ENCODE measurements at regions not wholly inside any gene's neighbourhood (a gene's known extent, or its start where the extent isn't known, plus 50 kb on each side); places are given as distances from the start of the nearest gene placed in this dataset.

DNA sequence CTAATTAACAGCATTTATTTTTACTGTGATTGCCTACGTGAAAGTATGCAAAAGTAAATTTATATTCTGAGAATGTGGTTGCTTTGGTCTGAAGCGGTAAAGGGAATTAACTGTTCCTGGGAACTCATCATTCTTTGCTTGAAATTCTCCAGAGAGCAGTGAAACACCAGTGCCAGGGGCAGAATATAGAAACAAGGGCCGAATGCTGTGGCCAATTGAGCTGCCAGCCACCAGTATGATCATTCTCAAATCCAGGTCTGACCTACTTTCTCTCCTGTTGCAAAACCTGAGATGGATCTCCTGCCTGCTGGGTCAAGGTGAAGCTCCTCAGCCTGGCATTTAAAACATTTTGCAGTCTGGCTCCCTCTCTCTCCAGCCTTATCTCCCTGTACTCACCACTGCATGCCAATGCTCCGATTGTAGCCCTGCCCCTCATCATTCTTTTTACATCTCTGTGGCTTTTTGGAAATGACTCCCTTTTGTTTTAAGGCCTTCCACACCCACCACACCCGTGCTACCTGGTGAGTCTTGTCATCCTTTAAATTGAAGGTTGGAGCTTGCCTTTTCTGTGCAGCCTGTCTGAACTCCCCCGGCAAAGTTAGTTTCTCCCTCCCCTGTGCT, 94.5 kb upstream of the TMEM178A start:
- 66% methylated on average over 6 of the region's 6 CpGs for WGBS
- no peaks in the 10 kb centered on the region for H3K36me3 ChIP-seq (ENCODE audit: control insufficient read depth in 4 of 4, insufficient read depth in 3 of 4, low read depth in 1 of 4, low read length in 3 of 4)
- H3K27ac ChIP-seq (ENCODE audit: low read depth in 1 of 2, low read length in 2 of 2), result no peak overlapping the region
- no peak overlapping the region for H3K4me3 ChIP-seq (ENCODE audit: low read depth in 1 of 3, low read length in 3 of 3)
- H3K4me1 ChIP-seq (ENCODE audit: control insufficient read depth in 4 of 4, insufficient read depth in 4 of 4, low read length in 3 of 4), result peaks cover 0 to 4% (median 0%) of the 10 kb centered on the region in 4 donors
- no peak overlapping the region for H3K9ac ChIP-seq (ENCODE audit: low read depth in 1 of 2, low read length in 2 of 2)
- H3K9me3 ChIP-seq (ENCODE audit: control insufficient read depth in 4 of 4, low read length in 3 of 4), result no peaks in the 10 kb centered on the region
- no peak for DNase-seq (ENCODE audit: low spot score)
- H3K27me3 ChIP-seq (ENCODE audit: control insufficient read depth in 4 of 4, insufficient read depth in 4 of 4, low read length in 3 of 4), result no peaks in the 10 kb centered on the region
- TF ChIP-seq TAF1 (conservative IDR thresholded peaks at IDR 0.05), result no peak
- TF ChIP-seq HNF4A (conservative IDR thresholded peaks at IDR 0.05), result peak; percentile 12 to 23

DNA sequence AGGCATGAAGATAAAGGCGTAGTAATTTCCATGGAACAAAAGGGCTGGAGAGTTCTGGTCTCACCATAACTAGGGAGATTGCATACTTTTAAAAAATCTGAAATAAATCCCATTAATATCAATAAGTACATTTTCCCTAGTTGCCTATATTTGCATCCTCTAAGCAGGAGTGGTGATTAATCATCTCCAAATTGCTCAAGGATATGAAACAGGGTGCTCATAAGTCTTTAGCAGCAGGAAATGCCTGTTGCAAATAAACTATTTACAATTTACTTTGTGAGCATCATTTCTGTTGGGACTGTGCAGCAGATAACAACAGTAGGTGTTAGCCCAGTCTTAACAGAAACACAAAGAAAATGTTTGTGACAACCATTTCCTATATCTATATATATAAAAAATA, 92.4 kb upstream of the TMEM178A start:
- TF ChIP-seq, protein P1, sequence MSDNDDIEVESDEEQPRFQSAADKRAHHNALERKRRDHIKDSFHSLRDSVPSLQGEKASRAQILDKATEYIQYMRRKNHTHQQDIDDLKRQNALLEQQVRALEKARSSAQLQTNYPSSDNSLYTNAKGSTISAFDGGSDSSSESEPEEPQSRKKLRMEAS (IDR thresholded peaks at IDR 0.05), result no peak
- TF ChIP-seq, protein P2, sequence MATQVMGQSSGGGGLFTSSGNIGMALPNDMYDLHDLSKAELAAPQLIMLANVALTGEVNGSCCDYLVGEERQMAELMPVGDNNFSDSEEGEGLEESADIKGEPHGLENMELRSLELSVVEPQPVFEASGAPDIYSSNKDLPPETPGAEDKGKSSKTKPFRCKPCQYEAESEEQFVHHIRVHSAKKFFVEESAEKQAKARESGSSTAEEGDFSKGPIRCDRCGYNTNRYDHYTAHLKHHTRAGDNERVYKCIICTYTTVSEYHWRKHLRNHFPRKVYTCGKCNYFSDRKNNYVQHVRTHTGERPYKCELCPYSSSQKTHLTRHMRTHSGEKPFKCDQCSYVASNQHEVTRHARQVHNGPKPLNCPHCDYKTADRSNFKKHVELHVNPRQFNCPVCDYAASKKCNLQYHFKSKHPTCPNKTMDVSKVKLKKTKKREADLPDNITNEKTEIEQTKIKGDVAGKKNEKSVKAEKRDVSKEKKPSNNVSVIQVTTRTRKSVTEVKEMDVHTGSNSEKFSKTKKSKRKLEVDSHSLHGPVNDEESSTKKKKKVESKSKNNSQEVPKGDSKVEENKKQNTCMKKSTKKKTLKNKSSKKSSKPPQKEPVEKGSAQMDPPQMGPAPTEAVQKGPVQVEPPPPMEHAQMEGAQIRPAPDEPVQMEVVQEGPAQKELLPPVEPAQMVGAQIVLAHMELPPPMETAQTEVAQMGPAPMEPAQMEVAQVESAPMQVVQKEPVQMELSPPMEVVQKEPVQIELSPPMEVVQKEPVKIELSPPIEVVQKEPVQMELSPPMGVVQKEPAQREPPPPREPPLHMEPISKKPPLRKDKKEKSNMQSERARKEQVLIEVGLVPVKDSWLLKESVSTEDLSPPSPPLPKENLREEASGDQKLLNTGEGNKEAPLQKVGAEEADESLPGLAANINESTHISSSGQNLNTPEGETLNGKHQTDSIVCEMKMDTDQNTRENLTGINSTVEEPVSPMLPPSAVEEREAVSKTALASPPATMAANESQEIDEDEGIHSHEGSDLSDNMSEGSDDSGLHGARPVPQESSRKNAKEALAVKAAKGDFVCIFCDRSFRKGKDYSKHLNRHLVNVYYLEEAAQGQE (IDR thresholded peaks at IDR 0.05), result no peak
- no peak for TF ChIP-seq FOXA2 (IDR thresholded peaks at IDR 0.05)
- no peak for TF ChIP-seq TAF1 (conservative IDR thresholded peaks at IDR 0.05)
- TF ChIP-seq, protein P3, sequence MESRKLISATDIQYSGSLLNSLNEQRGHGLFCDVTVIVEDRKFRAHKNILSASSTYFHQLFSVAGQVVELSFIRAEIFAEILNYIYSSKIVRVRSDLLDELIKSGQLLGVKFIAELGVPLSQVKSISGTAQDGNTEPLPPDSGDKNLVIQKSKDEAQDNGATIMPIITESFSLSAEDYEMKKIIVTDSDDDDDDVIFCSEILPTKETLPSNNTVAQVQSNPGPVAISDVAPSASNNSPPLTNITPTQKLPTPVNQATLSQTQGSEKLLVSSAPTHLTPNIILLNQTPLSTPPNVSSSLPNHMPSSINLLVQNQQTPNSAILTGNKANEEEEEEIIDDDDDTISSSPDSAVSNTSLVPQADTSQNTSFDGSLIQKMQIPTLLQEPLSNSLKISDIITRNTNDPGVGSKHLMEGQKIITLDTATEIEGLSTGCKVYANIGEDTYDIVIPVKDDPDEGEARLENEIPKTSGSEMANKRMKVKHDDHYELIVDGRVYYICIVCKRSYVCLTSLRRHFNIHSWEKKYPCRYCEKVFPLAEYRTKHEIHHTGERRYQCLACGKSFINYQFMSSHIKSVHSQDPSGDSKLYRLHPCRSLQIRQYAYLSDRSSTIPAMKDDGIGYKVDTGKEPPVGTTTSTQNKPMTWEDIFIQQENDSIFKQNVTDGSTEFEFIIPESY (IDR thresholded peaks at IDR 0.05), result no peak
- no peak for TF ChIP-seq RXRA (IDR thresholded peaks at IDR 0.05)
- no peak for TF ChIP-seq HNF4G (IDR thresholded peaks at IDR 0.05)
- no peak for TF ChIP-seq RAD21 (IDR thresholded peaks at IDR 0.05)
- TF ChIP-seq, protein P4, sequence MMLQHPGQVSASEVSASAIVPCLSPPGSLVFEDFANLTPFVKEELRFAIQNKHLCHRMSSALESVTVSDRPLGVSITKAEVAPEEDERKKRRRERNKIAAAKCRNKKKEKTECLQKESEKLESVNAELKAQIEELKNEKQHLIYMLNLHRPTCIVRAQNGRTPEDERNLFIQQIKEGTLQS (IDR thresholded peaks at IDR 0.05), result no peak
- TF ChIP-seq HNF4A (conservative IDR thresholded peaks at IDR 0.05), result no peak
- no peak for TF ChIP-seq NR2F2 (IDR thresholded peaks at IDR 0.05)
- TF ChIP-seq, protein P5, sequence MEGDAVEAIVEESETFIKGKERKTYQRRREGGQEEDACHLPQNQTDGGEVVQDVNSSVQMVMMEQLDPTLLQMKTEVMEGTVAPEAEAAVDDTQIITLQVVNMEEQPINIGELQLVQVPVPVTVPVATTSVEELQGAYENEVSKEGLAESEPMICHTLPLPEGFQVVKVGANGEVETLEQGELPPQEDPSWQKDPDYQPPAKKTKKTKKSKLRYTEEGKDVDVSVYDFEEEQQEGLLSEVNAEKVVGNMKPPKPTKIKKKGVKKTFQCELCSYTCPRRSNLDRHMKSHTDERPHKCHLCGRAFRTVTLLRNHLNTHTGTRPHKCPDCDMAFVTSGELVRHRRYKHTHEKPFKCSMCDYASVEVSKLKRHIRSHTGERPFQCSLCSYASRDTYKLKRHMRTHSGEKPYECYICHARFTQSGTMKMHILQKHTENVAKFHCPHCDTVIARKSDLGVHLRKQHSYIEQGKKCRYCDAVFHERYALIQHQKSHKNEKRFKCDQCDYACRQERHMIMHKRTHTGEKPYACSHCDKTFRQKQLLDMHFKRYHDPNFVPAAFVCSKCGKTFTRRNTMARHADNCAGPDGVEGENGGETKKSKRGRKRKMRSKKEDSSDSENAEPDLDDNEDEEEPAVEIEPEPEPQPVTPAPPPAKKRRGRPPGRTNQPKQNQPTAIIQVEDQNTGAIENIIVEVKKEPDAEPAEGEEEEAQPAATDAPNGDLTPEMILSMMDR (IDR thresholded peaks at IDR 0.05; ENCODE audit: low read depth, low read length, missing input control), result no peak
- no peak for TF ChIP-seq FOXA1 (IDR thresholded peaks at IDR 0.05)
- TF ChIP-seq GABPA (IDR thresholded peaks at IDR 0.05 in 1 of 2, conservative IDR thresholded peaks at IDR 0.05 in 1 of 2), result no peak
- TF ChIP-seq SP1 (IDR thresholded peaks at IDR 0.05), result no peak
- no peak for TF ChIP-seq EGR1 (IDR thresholded peaks at IDR 0.05; ENCODE audit: low read depth in 2 of 2)
- no peak overlapping the region for H3K9ac ChIP-seq (ENCODE audit: low read depth in 1 of 2, low read length in 2 of 2)
- no peaks in the 10 kb centered on the region for H3K36me3 ChIP-seq (ENCODE audit: control insufficient read depth in 4 of 4, insufficient read depth in 3 of 4, low read depth in 1 of 4, low read length in 3 of 4)
- H3K4me3 ChIP-seq (ENCODE audit: low read depth in 1 of 3, low read length in 3 of 3), result no peak overlapping the region
- DNase-seq (ENCODE audit: low spot score), result no peak
- H3K9me3 ChIP-seq (ENCODE audit: control insufficient read depth in 4 of 4, low read length in 3 of 4), result no peaks in the 10 kb centered on the region
- H3K4me1 ChIP-seq (ENCODE audit: control insufficient read depth in 4 of 4, insufficient read depth in 4 of 4, low read length in 3 of 4), result peaks cover 0 to 4% (median 0%) of the 10 kb centered on the region in 4 donors
- no peak overlapping the region for H3K27ac ChIP-seq (ENCODE audit: low read depth in 1 of 2, low read length in 2 of 2)
- no peaks in the 10 kb centered on the region for H3K27me3 ChIP-seq (ENCODE audit: control insufficient read depth in 4 of 4, insufficient read depth in 4 of 4, low read length in 3 of 4)
- 95% methylated on average over 1 of the region's 1 CpG for WGBS
